Mesenchymal stem cell (in vitro differentiated cells and primary cell): ENCODE measurements at regions not wholly inside any gene's neighbourhood (a gene's known extent, or its start where the extent isn't known, plus 50 kb on each side); places are given as distances from the start of the nearest gene placed in this dataset.

Source experiments
- DNase-seq: peaks from one replicate; pipeline ENCODE4 v3.0.0-alpha.2; 2013
- H2AFZ ChIP-seq: one replicate; pipeline ENCODE4 v1.6.1; 2013; ENCODE audit warnings: low read depth, mild to moderate bottlenecking, control low read depth, inconsistent platforms, low read length, moderate library complexity
- H2AK5ac ChIP-seq: 2 replicates; pipeline ENCODE4 v1.6.1; 2013; ENCODE audit warnings: low read length, moderate library complexity, mild to moderate bottlenecking, inconsistent platforms; ENCODE audit not compliant: severe bottlenecking
- H2BK120ac ChIP-seq: one replicate; pipeline ENCODE4 v1.6.1; 2013; ENCODE audit warnings: low read depth, mild to moderate bottlenecking, inconsistent platforms, low read length, moderate library complexity
- H2BK12ac ChIP-seq, 2 experiments: one replicate each; pipeline ENCODE4 v1.6.1; 2013; ENCODE audit warnings: inconsistent platforms in 2 of 2, low read length in 2 of 2, mild to moderate bottlenecking in 2 of 2, moderate library complexity in 2 of 2, control low read depth in 1 of 2
- H2BK15ac ChIP-seq: one replicate; pipeline ENCODE4 v1.6.1; 2013; ENCODE audit warnings: mild to moderate bottlenecking, low read depth, inconsistent platforms; ENCODE audit not compliant: poor library complexity, severe bottlenecking
- H2BK5ac ChIP-seq: 2 replicates; pipeline ENCODE4 v1.6.1; 2013; ENCODE audit warnings: low read depth, mild to moderate bottlenecking, low read length, control low read depth, inconsistent platforms; ENCODE audit not compliant: poor library complexity, severe bottlenecking
- H3K14ac ChIP-seq, 2 experiments: one replicate each; pipeline ENCODE4 v1.6.1; 2013; ENCODE audit warnings: inconsistent platforms in 2 of 2, low read length in 2 of 2, control low read depth in 1 of 2, mild to moderate bottlenecking in 1 of 2, moderate library complexity in 1 of 2
- H3K18ac ChIP-seq, 2 experiments: one replicate each; pipeline ENCODE4 v1.6.1; 2013; ENCODE audit warnings: inconsistent platforms in 2 of 2, low read length in 2 of 2, control low read depth in 1 of 2, low read depth in 1 of 2, mild to moderate bottlenecking in 1 of 2
- H3K23ac ChIP-seq, 2 experiments: one replicate each; pipeline ENCODE4 v1.6.1; 2013; ENCODE audit warnings: inconsistent platforms in 2 of 2, low read length in 2 of 2, mild to moderate bottlenecking in 2 of 2, moderate library complexity in 2 of 2, control low read depth in 1 of 2
- H3K27ac ChIP-seq: 2 replicates; pipeline ENCODE4 v1.5.1; 2013; ENCODE audit warnings: mild to moderate bottlenecking, moderate library complexity, low read length, control low read depth, inconsistent platforms; ENCODE audit not compliant: poor library complexity, severe bottlenecking
- H3K27me3 ChIP-seq, 2 experiments: 2 replicates each; pipeline versions ENCODE4 v1.6.1 to v1.7.0; 2013; ENCODE audit warnings: low read length in 2 of 2, mild to moderate bottlenecking in 2 of 2, moderate library complexity in 2 of 2, control low read depth in 1 of 2, inconsistent platforms in 1 of 2; ENCODE audit not compliant: control insufficient read depth in 1 of 2, insufficient read depth in 1 of 2
- H3K36me3 ChIP-seq, 2 experiments: 2 replicates each; pipeline versions ENCODE4 v1.6.1 to v1.7.0; 2013; ENCODE audit warnings: low read length in 2 of 2, control low read depth in 1 of 2, inconsistent platforms in 1 of 2, low read depth in 1 of 2, mild to moderate bottlenecking in 1 of 2; ENCODE audit not compliant: insufficient read depth in 2 of 2, control insufficient read depth in 1 of 2
- H3K4ac ChIP-seq, 2 experiments: one replicate each; pipeline ENCODE4 v1.6.1; 2013; ENCODE audit warnings: inconsistent platforms in 2 of 2, low read length in 2 of 2, mild to moderate bottlenecking in 2 of 2, moderate library complexity in 2 of 2, control low read depth in 1 of 2, low read depth in 1 of 2
- H3K4me1 ChIP-seq: 2 replicates; pipeline ENCODE4 v1.6.1; 2013; ENCODE audit warnings: low read depth, low read length, control low read depth; ENCODE audit not compliant: control insufficient read depth, insufficient read depth
- H3K4me2 ChIP-seq: 2 replicates; pipeline ENCODE4 v1.6.1; 2013; ENCODE audit warnings: low read length, mild to moderate bottlenecking, inconsistent platforms; ENCODE audit not compliant: poor library complexity, severe bottlenecking
- H3K4me3 ChIP-seq, 2 experiments: 2 replicates each; pipeline versions ENCODE4 v1.5.1 to v1.7.0; 2013; ENCODE audit warnings: low read length in 2 of 2, mild to moderate bottlenecking in 2 of 2, control low read depth in 1 of 2, low read depth in 1 of 2; ENCODE audit not compliant: insufficient read depth in 1 of 2
- H3K79me1 ChIP-seq: replicated peaks from 2 replicates; pipeline ENCODE4 v1.6.1; 2013; ENCODE audit warnings: mild to moderate bottlenecking, control low read depth, low read length, inconsistent platforms; ENCODE audit not compliant: poor library complexity, severe bottlenecking
- H3K9ac ChIP-seq: 2 replicates; pipeline ENCODE4 v1.7.0; 2013; ENCODE audit warnings: mild to moderate bottlenecking, low read length, moderate library complexity
- H3K9me3 ChIP-seq: 2 replicates; pipeline ENCODE4 v1.7.0; 2013; ENCODE audit warnings: mild to moderate bottlenecking, low read length; ENCODE audit not compliant: control insufficient read depth
- H4K8ac ChIP-seq: one replicate; pipeline ENCODE4 v1.6.1; 2013; ENCODE audit warnings: inconsistent platforms, mild to moderate bottlenecking, low read length, moderate library complexity
- H4K91ac ChIP-seq: one replicate; pipeline ENCODE4 v1.6.1; 2013; ENCODE audit warnings: mild to moderate bottlenecking, low read length, inconsistent platforms
- WGBS: methylation state at CpG from one replicate; pipeline ENCODE4 v1.1.7; 2013; ENCODE audit warnings: mixed read lengths; 5-methylcytosine and 5-hydroxymethylcytosine counted together

DNA sequence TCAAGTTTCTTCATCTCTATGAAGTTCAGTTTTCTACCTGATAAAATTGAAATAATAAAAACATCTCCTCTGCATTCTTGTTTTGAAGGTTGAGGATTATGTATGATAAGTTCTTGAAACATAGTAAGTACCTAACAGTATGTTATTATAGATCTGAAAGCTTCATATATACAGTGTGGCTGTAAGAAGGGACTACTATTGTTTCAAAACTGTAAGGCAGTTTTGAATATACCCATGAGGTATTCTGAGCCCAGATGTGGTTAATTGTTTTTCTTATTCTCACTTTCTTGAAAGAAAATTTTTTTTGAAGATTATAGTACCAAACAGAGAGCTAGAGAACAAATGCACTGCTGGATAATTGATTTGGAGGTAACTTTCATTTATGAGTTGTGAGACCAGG lies 383.2 kb downstream of the CHSY3 start:
- Histone ChIP-seq H3K23ac (no peak overlapping the region), H3K4me3 (no peak overlapping the region), H3K9me3 (no peaks in the 10 kb centered on the region), H3K36me3 (no peaks in the 10 kb centered on the region), H2AK5ac (no peak overlapping the region), H2AFZ (no peak overlapping the region), H4K91ac (no peak overlapping the region), H3K4me2 (no peak overlapping the region), H2BK12ac (no peak overlapping the region), H3K79me1 (no peaks in the 10 kb centered on the region), H4K8ac (no peak overlapping the region), H3K18ac (no peak overlapping the region), H3K9ac (no peak overlapping the region), H2BK120ac (peak overlapping the region; percentile 19), H3K4me1 (peaks cover 1% of the 10 kb centered on the region), H3K27ac (no peak overlapping the region), H3K14ac (no peak overlapping the region), H3K27me3 (peaks cover 0 to 14% of the 10 kb centered on the region in 2 experiments), H2BK15ac (no peak overlapping the region), H3K4ac (no peak overlapping the region), H2BK5ac (no peak overlapping the region)
- no peak for DNase-seq

DNA sequence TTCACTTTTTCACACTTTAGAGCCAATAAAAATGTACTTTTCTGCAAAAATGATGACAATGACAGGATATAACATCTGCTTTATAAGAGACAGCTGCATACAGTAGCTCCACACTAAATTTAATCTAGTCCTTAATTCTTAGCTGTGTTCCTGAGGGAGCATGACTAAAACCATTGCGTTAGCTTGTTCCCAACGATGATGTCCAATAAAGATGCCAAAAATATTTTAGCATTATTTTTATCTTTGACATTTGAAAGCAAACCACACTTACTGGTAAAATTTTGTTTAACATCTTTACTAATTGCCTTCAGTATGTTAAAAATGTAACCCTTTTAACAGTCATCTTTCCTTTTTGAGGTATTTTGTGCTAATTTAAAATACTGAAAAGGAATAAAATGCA lies 382.7 kb downstream of the CHSY3 start:
- H3K23ac ChIP-seq = no peak overlapping the region
- peaks cover 0 to 14% of the 10 kb centered on the region in 2 experiments for H3K27me3 ChIP-seq
- H3K4me1 ChIP-seq = peaks cover 1% of the 10 kb centered on the region
- no peak overlapping the region for H3K4ac ChIP-seq
- no peak overlapping the region for H3K4me2 ChIP-seq
- DNase-seq = no peak
- no peak overlapping the region for H2BK12ac ChIP-seq
- no peak overlapping the region for H3K9ac ChIP-seq
- H2BK15ac ChIP-seq = no peak overlapping the region
- H2BK120ac ChIP-seq = no peak overlapping the region
- no peaks in the 10 kb centered on the region for H3K9me3 ChIP-seq
- H4K91ac ChIP-seq = no peak overlapping the region
- no peak overlapping the region for H2AK5ac ChIP-seq
- no peak overlapping the region for H3K18ac ChIP-seq
- no CpG with 5 or more reads among the region's 2 CpGs for WGBS
- no peaks in the 10 kb centered on the region for H3K36me3 ChIP-seq
- no peak overlapping the region for H2AFZ ChIP-seq
- no peak overlapping the region for H3K4me3 ChIP-seq
- no peak overlapping the region for H2BK5ac ChIP-seq
- no peaks in the 10 kb centered on the region for H3K79me1 ChIP-seq
- H3K14ac ChIP-seq = no peak overlapping the region
- no peak overlapping the region for H4K8ac ChIP-seq
- no peak overlapping the region for H3K27ac ChIP-seq

DNA sequence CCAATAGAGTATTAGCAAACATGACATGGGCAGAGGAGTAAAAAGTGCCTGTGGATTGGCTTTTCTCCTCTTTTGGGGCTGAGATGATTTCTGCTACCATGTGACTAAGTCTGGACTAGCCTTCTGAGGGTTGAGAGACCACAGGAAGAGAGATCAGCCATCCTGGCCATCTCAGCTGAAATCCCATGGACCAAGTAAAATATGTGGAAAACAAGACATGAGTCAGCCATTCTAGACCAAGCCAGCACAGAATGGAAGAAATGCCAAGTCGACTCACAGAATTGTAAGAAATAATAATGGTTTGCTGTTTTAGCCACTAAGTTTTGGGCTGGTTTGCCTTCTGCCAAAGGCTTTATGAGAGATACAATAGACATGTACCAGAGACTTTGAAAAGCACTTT lies 377.8 kb downstream of the CHSY3 start:
- H2BK5ac ChIP-seq = no peak overlapping the region
- H3K4me1 ChIP-seq = peaks cover 1% of the 10 kb centered on the region
- H3K36me3 ChIP-seq = no peaks in the 10 kb centered on the region
- H3K18ac ChIP-seq = no peak overlapping the region
- no peak overlapping the region for H3K4ac ChIP-seq
- no peak overlapping the region for H2BK12ac ChIP-seq
- H4K91ac ChIP-seq = no peak overlapping the region
- H3K9ac ChIP-seq = no peak overlapping the region
- H2AFZ ChIP-seq = no peak overlapping the region
- H3K14ac ChIP-seq = no peak overlapping the region
- no peak overlapping the region for H3K27ac ChIP-seq
- no peak overlapping the region for H2AK5ac ChIP-seq
- H2BK15ac ChIP-seq = no peak overlapping the region
- no peak overlapping the region for H4K8ac ChIP-seq
- no peaks in the 10 kb centered on the region for H3K79me1 ChIP-seq
- H3K4me3 ChIP-seq = no peak overlapping the region
- no peak overlapping the region for H2BK120ac ChIP-seq
- H3K9me3 ChIP-seq = no peaks in the 10 kb centered on the region
- no peak overlapping the region for H3K4me2 ChIP-seq
- WGBS = 96% methylated on average over 1 of the region's 1 CpG
- peak; percentile 2 for DNase-seq
- no peak overlapping the region for H3K23ac ChIP-seq
- peaks cover 0 to 17% of the 10 kb centered on the region in 2 experiments for H3K27me3 ChIP-seq

- no peaks in the 10 kb centered on the region for H3K9me3 ChIP-seq
- peaks cover 1% of the 10 kb centered on the region for H3K4me1 ChIP-seq
- no peak overlapping the region for H3K4me2 ChIP-seq
- H3K36me3 ChIP-seq = no peaks in the 10 kb centered on the region
- no peak overlapping the region for H3K23ac ChIP-seq
- no peak overlapping the region for H2BK5ac ChIP-seq
- no peak overlapping the region for H2AK5ac ChIP-seq
- no peak overlapping the region for H3K4me3 ChIP-seq
- 90% methylated on average over 5 of the region's 8 CpGs for WGBS
- H3K9ac ChIP-seq = no peak overlapping the region
- no peak overlapping the region for H4K91ac ChIP-seq
- H3K14ac ChIP-seq = no peak overlapping the region
- no peak overlapping the region for H4K8ac ChIP-seq
- peaks cover 0 to 8% of the 10 kb centered on the region in 2 experiments for H3K27me3 ChIP-seq
- H2BK15ac ChIP-seq = no peak overlapping the region
- H2AFZ ChIP-seq = no peak overlapping the region
- no peaks in the 10 kb centered on the region for H3K79me1 ChIP-seq
- H2BK120ac ChIP-seq = no peak overlapping the region
- DNase-seq = no peak
- H3K27ac ChIP-seq = no peak overlapping the region
- H2BK12ac ChIP-seq = no peak overlapping the region
- H3K18ac ChIP-seq = no peak overlapping the region
- H3K4ac ChIP-seq = no peak overlapping the region
Observed at GRCh38 chr5:130280528-130281217, 376.4 kb downstream of the CHSY3 start.
